Uterus (tissue), 2 donors: ENCODE measurements at regions not wholly inside any gene's neighbourhood (a gene's known extent, or its start where the extent isn't known, plus 50 kb on each side); places are given as distances from the start of the nearest gene placed in this dataset.

Experiments used
- CTCF ChIP-seq, 4 experiments: fragments of 200-600 bp in 2 of 4; fragments of 450-650 bp in 2 of 4; sonication (generic) in 2 of 4; IDR thresholded peaks; one replicate each; pipeline ENCODE4 v1.5.1; 2016 to 2019; ENCODE audit warnings: antibody characterized with exemption in 4 of 4, mild to moderate bottlenecking in 2 of 4, moderate library complexity in 1 of 4
- POLR2A ChIP-seq, 2 donors: fragments of 450-650 bp; IDR thresholded peaks; one replicate each; pipeline ENCODE4 v1.6.1; 2016; ENCODE audit warnings: antibody characterized with exemption in 2 of 2, mild to moderate bottlenecking in 1 of 2, moderate library complexity in 1 of 2

- TF ChIP-seq POLR2A (IDR thresholded peaks at IDR 0.05) (no peak), CTCF (IDR thresholded peaks at IDR 0.05) (no peak)
Observed at GRCh38 chr10:58094985-58095718, 172.5 kb downstream of the IPMK start.
